ENCODE measurements at regions not wholly inside any gene's neighbourhood (a gene's known extent, or its start where the extent isn't known, plus 50 kb on each side); places are given as distances from the start of the nearest gene placed in this dataset.

DNA sequence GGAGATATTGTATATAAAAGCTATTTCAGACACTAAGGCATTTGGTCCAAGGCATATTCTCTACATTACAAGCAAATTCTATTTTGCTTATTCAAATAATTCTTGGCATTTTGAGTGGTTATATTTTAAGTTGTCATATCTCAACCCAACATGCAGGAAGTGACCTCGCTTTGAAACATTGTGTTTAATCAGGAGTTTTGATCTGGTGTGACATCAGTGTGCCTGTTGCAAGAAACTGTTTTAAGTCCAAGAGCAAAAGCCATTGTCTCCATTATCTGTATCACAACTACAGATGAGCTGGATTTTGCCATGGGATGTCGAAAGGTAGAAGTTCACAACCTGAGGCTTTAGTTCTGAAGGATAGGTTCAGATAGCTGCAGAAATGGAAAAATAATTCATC lies 509.9 kb upstream of the ID4 start:
- Histone ChIP-seq H3K4me1 (ENCODE audit: insufficient read depth, insufficient read length) (no peaks in the 10 kb centered on the region), H3K4me3 (ENCODE audit: insufficient read length, low read depth) (no peak overlapping the region), H3K9ac (ENCODE audit: insufficient read length, low read depth) (no peak overlapping the region), H3K27me3 (ENCODE audit: insufficient read depth, insufficient read length) (no peaks in the 10 kb centered on the region), H3K9me3 (ENCODE audit: insufficient read depth, low read length) (no peaks in the 10 kb centered on the region), H3K36me3 (ENCODE audit: insufficient read depth, insufficient read length, low read length) (no peaks in the 10 kb centered on the region)
- TF ChIP-seq ZNF274 (IDR thresholded peaks at IDR 0.05; ENCODE audit: low read depth, low read length) (no peak), SUZ12 (IDR thresholded peaks at IDR 0.05; ENCODE audit: extremely low read depth, insufficient read depth, insufficient read length) (no peak), YY1 (IDR thresholded peaks at IDR 0.05; ENCODE audit: insufficient read depth, insufficient read length) (no peak)
- no peak for DNase-seq (ENCODE audit: low read depth, low spot score)

DNA sequence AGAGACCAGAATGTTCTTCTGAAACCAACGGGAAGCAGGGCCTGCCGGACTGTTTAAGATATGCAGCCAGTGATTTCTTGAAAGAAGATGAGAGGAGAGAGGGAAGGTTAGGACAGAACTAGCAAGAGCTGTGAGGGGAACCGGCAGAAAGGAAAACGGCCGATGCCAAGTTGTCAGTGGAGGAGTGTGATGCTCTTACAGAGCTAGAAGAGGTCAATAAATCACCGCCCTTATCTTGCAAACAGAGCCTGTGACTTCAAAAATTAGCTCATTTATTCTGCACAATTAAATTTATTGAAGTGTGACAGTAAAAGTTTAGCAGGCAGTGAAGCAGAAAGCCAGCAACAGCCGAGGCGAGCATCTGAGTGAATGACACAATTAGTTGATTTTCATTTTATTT lies 509.5 kb upstream of the ID4 start:
- no peak for DNase-seq (ENCODE audit: low read depth, low spot score)
- TF ChIP-seq YY1 (IDR thresholded peaks at IDR 0.05; ENCODE audit: insufficient read depth, insufficient read length) (no peak), SUZ12 (IDR thresholded peaks at IDR 0.05; ENCODE audit: extremely low read depth, insufficient read depth, insufficient read length) (no peak), ZNF274 (IDR thresholded peaks at IDR 0.05; ENCODE audit: low read depth, low read length) (no peak)
- no peak overlapping the region for H3K4me3 ChIP-seq (ENCODE audit: insufficient read length, low read depth)
- H3K4me1 ChIP-seq (ENCODE audit: insufficient read depth, insufficient read length) = no peaks in the 10 kb centered on the region
- H3K36me3 ChIP-seq (ENCODE audit: insufficient read depth, insufficient read length, low read length) = no peaks in the 10 kb centered on the region
- H3K27me3 ChIP-seq (ENCODE audit: insufficient read depth, insufficient read length) = no peaks in the 10 kb centered on the region
- no peaks in the 10 kb centered on the region for H3K9me3 ChIP-seq (ENCODE audit: insufficient read depth, low read length)
- no peak overlapping the region for H3K9ac ChIP-seq (ENCODE audit: insufficient read length, low read depth)

DNA sequence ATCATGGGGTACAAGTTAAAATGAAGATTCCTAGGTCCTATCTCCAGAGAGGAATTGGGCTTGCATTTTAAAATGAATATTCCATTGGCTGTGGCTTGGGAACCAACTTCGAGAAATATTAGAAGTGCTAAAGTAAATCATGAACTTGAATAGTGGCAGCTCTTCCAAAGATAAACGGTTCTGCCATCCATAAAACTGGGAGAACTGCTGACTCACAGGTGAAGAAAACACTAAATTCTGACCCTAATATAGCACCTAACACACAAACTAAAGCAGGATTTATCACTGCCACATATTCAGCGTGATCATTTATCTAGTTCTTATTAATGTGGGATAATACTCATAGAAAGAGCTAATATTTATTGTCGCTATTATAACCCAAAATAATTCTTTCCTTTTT lies 508.1 kb upstream of the ID4 start:
- H3K9ac ChIP-seq (ENCODE audit: insufficient read length, low read depth) = no peak overlapping the region
- no peaks in the 10 kb centered on the region for H3K4me1 ChIP-seq (ENCODE audit: insufficient read depth, insufficient read length)
- H3K36me3 ChIP-seq (ENCODE audit: insufficient read depth, insufficient read length, low read length) = no peaks in the 10 kb centered on the region
- no peaks in the 10 kb centered on the region for H3K27me3 ChIP-seq (ENCODE audit: insufficient read depth, insufficient read length)
- no peaks in the 10 kb centered on the region for H3K9me3 ChIP-seq (ENCODE audit: insufficient read depth, low read length)
- no peak for DNase-seq (ENCODE audit: low read depth, low spot score)
- TF ChIP-seq ZNF274 (IDR thresholded peaks at IDR 0.05; ENCODE audit: low read depth, low read length) = no peak
- no peak for TF ChIP-seq YY1 (IDR thresholded peaks at IDR 0.05; ENCODE audit: insufficient read depth, insufficient read length)
- no peak overlapping the region for H3K4me3 ChIP-seq (ENCODE audit: insufficient read length, low read depth)

DNA sequence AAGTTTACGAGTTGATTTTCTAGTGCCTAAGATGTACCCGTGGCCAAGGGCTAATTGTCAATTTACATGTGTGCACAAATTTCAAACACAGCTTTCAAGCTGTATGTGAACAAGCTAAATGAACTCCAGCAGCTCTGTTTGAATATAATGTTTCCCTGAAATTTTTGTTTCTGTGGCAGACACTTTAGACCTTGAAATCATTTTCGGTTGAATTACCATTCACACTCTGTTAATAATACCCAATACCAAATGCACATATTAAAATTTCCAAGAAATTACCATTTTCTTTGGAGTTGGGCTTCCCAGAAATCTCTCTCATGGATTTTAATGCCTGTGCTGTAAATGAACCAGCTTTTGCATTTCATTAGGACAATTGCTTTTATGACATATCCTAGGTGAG lies 506.1 kb upstream of the ID4 start:
- Histone ChIP-seq H3K4me1 (ENCODE audit: insufficient read depth, insufficient read length) (no peaks in the 10 kb centered on the region), H3K9me3 (ENCODE audit: insufficient read depth, low read length) (no peaks in the 10 kb centered on the region), H3K9ac (ENCODE audit: insufficient read length, low read depth) (no peak overlapping the region), H3K36me3 (ENCODE audit: insufficient read depth, insufficient read length, low read length) (no peaks in the 10 kb centered on the region), H3K27me3 (ENCODE audit: insufficient read depth, insufficient read length) (no peaks in the 10 kb centered on the region), H3K4me3 (ENCODE audit: insufficient read length, low read depth) (no peak overlapping the region)
- TF ChIP-seq SUZ12 (IDR thresholded peaks at IDR 0.05; ENCODE audit: extremely low read depth, insufficient read depth, insufficient read length) (no peak), ZNF274 (IDR thresholded peaks at IDR 0.05; ENCODE audit: low read depth, low read length) (no peak), YY1 (IDR thresholded peaks at IDR 0.05; ENCODE audit: insufficient read depth, insufficient read length) (no peak)
- DNase-seq (ENCODE audit: low read depth, low spot score) = no peak

DNA sequence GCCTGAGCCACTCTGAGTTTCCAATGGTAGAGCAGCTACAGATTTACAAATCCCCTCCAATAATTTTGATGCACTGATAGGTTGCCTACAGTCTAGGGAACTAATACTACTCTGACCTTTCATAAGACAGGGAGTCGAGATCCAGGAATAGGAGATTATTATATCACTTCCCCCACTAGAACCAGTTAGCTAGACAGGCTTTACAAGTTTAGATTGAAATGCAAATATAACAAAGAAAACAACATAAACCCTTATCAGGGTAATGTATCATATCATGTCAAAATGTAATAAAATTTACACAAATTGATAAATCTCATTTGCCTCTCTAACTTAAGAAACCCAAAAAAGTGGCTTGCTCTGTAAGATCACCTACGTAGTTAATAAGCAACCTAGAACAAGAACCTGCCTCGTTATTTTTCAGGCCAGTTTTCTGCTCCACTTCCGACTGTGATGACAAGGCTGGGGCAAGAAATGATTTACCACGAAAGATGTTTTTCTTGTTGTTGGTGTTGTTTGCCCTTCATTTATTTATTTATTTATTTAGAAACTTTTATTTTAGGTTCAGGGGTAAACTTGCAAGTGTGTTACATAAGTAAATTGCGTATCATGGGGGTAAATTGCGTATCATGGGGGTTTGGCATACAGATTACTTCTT lies 504.2 kb upstream of the ID4 start:
- Histone ChIP-seq H3K9me3 (ENCODE audit: insufficient read depth, low read length) (no peaks in the 10 kb centered on the region), H3K36me3 (ENCODE audit: insufficient read depth, insufficient read length, low read length) (no peaks in the 10 kb centered on the region), H3K4me1 (ENCODE audit: insufficient read depth, insufficient read length) (no peaks in the 10 kb centered on the region), H3K27me3 (ENCODE audit: insufficient read depth, insufficient read length) (no peaks in the 10 kb centered on the region), H3K9ac (ENCODE audit: insufficient read length, low read depth) (no peak overlapping the region), H3K4me3 (ENCODE audit: insufficient read length, low read depth) (no peak overlapping the region)
- TF ChIP-seq YY1 (IDR thresholded peaks at IDR 0.05; ENCODE audit: insufficient read depth, insufficient read length) = no peak
- no peak for TF ChIP-seq ZNF274 (IDR thresholded peaks at IDR 0.05; ENCODE audit: low read depth, low read length)
- TF ChIP-seq SUZ12 (IDR thresholded peaks at IDR 0.05; ENCODE audit: extremely low read depth, insufficient read depth, insufficient read length) = no peak
- no peak for DNase-seq (ENCODE audit: low read depth, low spot score)

DNA sequence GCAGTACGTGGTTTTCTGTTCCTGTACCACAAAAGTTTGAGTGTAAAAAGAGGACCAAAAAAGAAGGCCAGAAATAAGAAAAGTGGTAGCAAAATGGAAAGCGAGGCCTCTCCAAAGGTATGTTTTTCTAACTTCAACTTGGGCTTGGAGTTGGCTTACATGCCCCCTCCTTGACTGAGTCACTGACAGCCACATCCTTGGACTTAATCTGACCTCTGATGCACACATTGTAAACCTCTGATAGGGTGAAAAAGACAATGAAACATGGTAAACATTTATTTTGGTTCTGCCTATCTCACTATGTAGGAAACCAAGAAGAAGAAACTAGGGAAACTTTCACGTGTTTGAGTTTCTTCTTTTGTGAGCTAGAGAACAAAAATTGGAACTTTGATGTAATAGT lies 503.2 kb upstream of the ID4 start:
- H3K4me3 ChIP-seq (ENCODE audit: insufficient read length, low read depth) = no peak overlapping the region
- no peak for TF ChIP-seq SUZ12 (IDR thresholded peaks at IDR 0.05; ENCODE audit: extremely low read depth, insufficient read depth, insufficient read length)
- no peak for TF ChIP-seq YY1 (IDR thresholded peaks at IDR 0.05; ENCODE audit: insufficient read depth, insufficient read length)
- no peak for TF ChIP-seq ZNF274 (IDR thresholded peaks at IDR 0.05; ENCODE audit: low read depth, low read length)
- H3K9ac ChIP-seq (ENCODE audit: insufficient read length, low read depth) = no peak overlapping the region
- H3K9me3 ChIP-seq (ENCODE audit: insufficient read depth, low read length) = no peaks in the 10 kb centered on the region
- no peaks in the 10 kb centered on the region for H3K4me1 ChIP-seq (ENCODE audit: insufficient read depth, insufficient read length)
- DNase-seq (ENCODE audit: low read depth, low spot score) = no peak
- H3K36me3 ChIP-seq (ENCODE audit: insufficient read depth, insufficient read length, low read length) = no peaks in the 10 kb centered on the region
- H3K27me3 ChIP-seq (ENCODE audit: insufficient read depth, insufficient read length) = no peaks in the 10 kb centered on the region

DNA sequence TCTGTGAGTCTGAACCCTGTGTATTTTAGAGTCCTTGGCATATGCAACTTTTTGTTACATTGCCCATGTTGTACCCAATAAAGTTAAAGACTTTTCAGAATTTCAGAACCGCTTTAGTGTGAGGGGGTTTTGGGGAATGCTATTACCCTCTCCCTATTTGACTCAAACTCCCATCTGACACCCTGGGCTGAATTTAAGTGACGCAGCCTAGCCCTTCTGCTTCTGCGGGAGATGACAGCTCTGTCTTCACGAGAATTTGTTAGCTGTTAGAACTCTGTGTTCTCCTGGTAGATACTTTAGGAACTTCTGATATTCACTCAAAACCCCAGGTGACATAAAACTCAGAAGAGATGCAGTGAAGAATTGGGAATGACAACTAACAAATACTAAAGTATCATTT lies 500.6 kb upstream of the ID4 start:
- Histone ChIP-seq H3K4me3 (ENCODE audit: insufficient read length, low read depth) (no peak overlapping the region), H3K4me1 (ENCODE audit: insufficient read depth, insufficient read length) (no peaks in the 10 kb centered on the region), H3K9ac (ENCODE audit: insufficient read length, low read depth) (no peak overlapping the region), H3K9me3 (ENCODE audit: insufficient read depth, low read length) (no peaks in the 10 kb centered on the region), H3K27me3 (ENCODE audit: insufficient read depth, insufficient read length) (no peaks in the 10 kb centered on the region), H3K36me3 (ENCODE audit: insufficient read depth, insufficient read length, low read length) (no peaks in the 10 kb centered on the region)
- no peak for DNase-seq (ENCODE audit: low read depth, low spot score)
- TF ChIP-seq YY1 (IDR thresholded peaks at IDR 0.05; ENCODE audit: insufficient read depth, insufficient read length) (no peak), ZNF274 (IDR thresholded peaks at IDR 0.05; ENCODE audit: low read depth, low read length) (no peak), SUZ12 (IDR thresholded peaks at IDR 0.05; ENCODE audit: extremely low read depth, insufficient read depth, insufficient read length) (no peak)

Measured in NT2/D1 (cell line).